ENCODE measurements at regions not wholly inside any gene's neighbourhood (a gene's known extent, or its start where the extent isn't known, plus 50 kb on each side); places are given as distances from the start of the nearest gene placed in this dataset.

- TF ChIP-seq, protein P1, sequence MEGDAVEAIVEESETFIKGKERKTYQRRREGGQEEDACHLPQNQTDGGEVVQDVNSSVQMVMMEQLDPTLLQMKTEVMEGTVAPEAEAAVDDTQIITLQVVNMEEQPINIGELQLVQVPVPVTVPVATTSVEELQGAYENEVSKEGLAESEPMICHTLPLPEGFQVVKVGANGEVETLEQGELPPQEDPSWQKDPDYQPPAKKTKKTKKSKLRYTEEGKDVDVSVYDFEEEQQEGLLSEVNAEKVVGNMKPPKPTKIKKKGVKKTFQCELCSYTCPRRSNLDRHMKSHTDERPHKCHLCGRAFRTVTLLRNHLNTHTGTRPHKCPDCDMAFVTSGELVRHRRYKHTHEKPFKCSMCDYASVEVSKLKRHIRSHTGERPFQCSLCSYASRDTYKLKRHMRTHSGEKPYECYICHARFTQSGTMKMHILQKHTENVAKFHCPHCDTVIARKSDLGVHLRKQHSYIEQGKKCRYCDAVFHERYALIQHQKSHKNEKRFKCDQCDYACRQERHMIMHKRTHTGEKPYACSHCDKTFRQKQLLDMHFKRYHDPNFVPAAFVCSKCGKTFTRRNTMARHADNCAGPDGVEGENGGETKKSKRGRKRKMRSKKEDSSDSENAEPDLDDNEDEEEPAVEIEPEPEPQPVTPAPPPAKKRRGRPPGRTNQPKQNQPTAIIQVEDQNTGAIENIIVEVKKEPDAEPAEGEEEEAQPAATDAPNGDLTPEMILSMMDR (IDR thresholded peaks at IDR 0.05; ENCODE audit: low read depth, low read length) = no peak
- TF ChIP-seq MAX (IDR thresholded peaks at IDR 0.05; ENCODE audit: low read depth, low read length) = no peak
- no peak for TF ChIP-seq MYC (IDR thresholded peaks at IDR 0.05; ENCODE audit: low read depth, low read length)
- TF ChIP-seq POLR2A (IDR thresholded peaks at IDR 0.05; ENCODE audit: extremely low read depth, insufficient read length) = no peak
- H3K4me3 ChIP-seq (ENCODE audit: low read depth, low read length) = no peak overlapping the region
Observed at GRCh38 chr13:22074403-22074802, 403.5 kb downstream of the FGF9 start.

DNA sequence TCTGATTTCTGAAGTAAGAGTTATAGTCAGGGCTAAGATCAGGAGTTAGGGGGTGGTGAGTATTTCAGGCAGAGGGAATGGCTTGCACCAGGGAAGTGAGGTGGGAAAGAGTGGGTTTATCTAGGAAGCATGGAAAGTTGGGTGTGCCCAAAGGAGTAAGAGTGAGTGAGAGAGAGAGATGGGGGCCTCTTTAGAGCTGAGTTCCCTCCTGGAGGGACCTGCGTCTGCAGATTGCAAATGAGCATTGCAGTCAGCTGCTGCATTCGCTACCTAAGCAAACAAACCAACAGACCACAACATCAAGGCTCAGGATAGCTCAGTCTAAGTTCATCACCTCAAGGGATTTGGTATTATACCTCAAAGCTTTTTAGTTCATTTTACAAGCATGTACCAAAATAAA is 405.8 kb downstream of the FGF9 start:
- TF ChIP-seq MAX (IDR thresholded peaks at IDR 0.05; ENCODE audit: low read depth, low read length) (no peak), POLR2A (IDR thresholded peaks at IDR 0.05; ENCODE audit: extremely low read depth, insufficient read length) (no peak), MYC (IDR thresholded peaks at IDR 0.05; ENCODE audit: low read depth, low read length) (no peak)
- TF ChIP-seq, protein P1 (IDR thresholded peaks at IDR 0.05; ENCODE audit: low read depth, low read length) = no peak
- H3K4me3 ChIP-seq (ENCODE audit: low read depth, low read length) = no peak overlapping the region
- no peak for DNase-seq (ENCODE audit: low read depth)

More at GRCh38 chr13:22074403-22074802, 403.5 kb downstream of the FGF9 start:
- no peak for DNase-seq (ENCODE audit: low read depth)

GRCh38 chr13:22077205-22077683 is 406.4 kb downstream of the FGF9 start:
- H3K4me3 ChIP-seq (ENCODE audit: low read depth, low read length) = no peak overlapping the region
- DNase-seq (ENCODE audit: low read depth) = no peak
- TF ChIP-seq MYC (IDR thresholded peaks at IDR 0.05; ENCODE audit: low read depth, low read length) = no peak
- TF ChIP-seq, protein P1 (IDR thresholded peaks at IDR 0.05; ENCODE audit: low read depth, low read length) = no peak
- no peak for TF ChIP-seq MAX (IDR thresholded peaks at IDR 0.05; ENCODE audit: low read depth, low read length)

DNA sequence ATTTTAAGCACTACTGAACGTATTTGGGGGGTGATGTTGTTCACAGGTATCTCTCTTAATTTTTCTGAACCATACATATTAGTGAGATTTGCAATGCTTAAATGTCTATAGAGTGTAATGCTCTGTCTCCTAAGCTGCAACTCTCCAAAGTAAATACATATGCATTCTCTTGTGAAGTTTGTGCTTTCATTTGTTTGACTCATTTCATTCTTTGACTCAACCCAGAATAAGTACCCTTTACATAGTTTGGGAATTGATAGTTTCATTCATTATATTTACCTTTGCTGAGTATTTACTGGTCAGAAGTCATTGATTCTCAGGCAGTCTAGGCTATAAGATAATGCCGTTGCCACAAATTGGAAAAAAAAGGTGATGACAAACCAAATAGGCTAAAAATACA is 406.9 kb downstream of the FGF9 start:
- TF ChIP-seq POLR2A (IDR thresholded peaks at IDR 0.05; ENCODE audit: extremely low read depth, insufficient read length) (no peak), MAX (IDR thresholded peaks at IDR 0.05; ENCODE audit: low read depth, low read length) (no peak), MYC (IDR thresholded peaks at IDR 0.05; ENCODE audit: low read depth, low read length) (no peak)
- TF ChIP-seq, protein P1 (IDR thresholded peaks at IDR 0.05; ENCODE audit: low read depth, low read length) = no peak
- no peak overlapping the region for H3K4me3 ChIP-seq (ENCODE audit: low read depth, low read length)
- no peak for DNase-seq (ENCODE audit: low read depth)

DNA sequence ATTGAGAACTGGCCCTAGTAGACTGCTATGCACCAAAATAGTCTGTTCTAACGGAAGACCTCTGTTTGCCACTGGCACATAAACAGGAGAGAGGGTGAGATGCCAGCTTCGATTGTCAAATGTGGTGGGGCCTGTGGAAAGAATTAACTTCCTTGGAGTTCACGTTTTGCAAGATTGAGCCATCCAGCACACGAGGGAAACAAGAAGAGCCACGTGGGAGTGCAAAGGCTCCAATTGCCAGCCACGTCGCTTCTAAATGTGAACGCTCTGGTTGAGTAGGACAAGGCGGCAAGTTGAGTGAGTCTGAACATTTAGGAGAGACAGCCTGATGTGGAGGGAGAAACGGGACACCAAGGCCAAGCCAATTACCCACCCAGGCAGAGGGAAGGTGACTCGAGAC is 409.1 kb downstream of the FGF9 start:
- no peak overlapping the region for H3K4me3 ChIP-seq (ENCODE audit: low read depth, low read length)
- TF ChIP-seq MAX (IDR thresholded peaks at IDR 0.05; ENCODE audit: low read depth, low read length) (no peak), MYC (IDR thresholded peaks at IDR 0.05; ENCODE audit: low read depth, low read length) (no peak), POLR2A (IDR thresholded peaks at IDR 0.05; ENCODE audit: extremely low read depth, insufficient read length) (no peak)
- TF ChIP-seq, protein P1 (IDR thresholded peaks at IDR 0.05; ENCODE audit: low read depth, low read length) = no peak
- DNase-seq (ENCODE audit: low read depth) = no peak

DNA sequence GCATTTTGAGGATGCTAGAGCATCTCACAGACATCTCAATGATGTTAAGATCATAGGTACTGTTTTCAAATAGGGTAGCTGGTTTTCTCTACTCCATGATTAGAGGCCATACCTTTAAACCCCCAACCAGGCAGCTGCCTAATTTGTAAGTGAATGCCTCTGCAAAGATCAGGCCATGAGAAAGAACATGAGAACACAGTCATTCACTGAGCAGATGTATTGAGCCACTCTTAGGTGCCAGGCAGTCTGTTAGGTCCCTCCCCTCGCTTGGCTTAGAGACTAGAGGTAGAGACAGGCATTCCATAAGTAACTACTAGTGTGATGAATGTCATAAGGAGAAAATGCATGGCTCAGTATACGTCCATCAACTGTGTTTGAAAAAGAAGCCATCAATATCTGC is 410.0 kb downstream of the FGF9 start:
- H3K4me3 ChIP-seq (ENCODE audit: low read depth, low read length) = no peak overlapping the region
- TF ChIP-seq POLR2A (IDR thresholded peaks at IDR 0.05; ENCODE audit: extremely low read depth, insufficient read length) (no peak), MYC (IDR thresholded peaks at IDR 0.05; ENCODE audit: low read depth, low read length) (no peak)
- TF ChIP-seq, protein P1 (IDR thresholded peaks at IDR 0.05; ENCODE audit: low read depth, low read length) = no peak
- DNase-seq (ENCODE audit: low read depth) = no peak
